HFFc6 (cell line): ENCODE measurements at regions not wholly inside any gene's neighbourhood (a gene's known extent, or its start where the extent isn't known, plus 50 kb on each side); places are given as distances from the start of the nearest gene placed in this dataset.
"Not testable (repeated sequence)": the region's sequence is repeated elsewhere in the genome, so short reads cannot be mapped to it uniquely, and the experiment has no call there.

Experiments used
- DNase-seq: peaks from one replicate; pipeline ENCODE4 v3.0.0-alpha.2; 2018
- H3K27ac Mint-ChIP-seq: 2 replicates; pipeline ENCODE4 v1.8.0; 2020; ENCODE audit warnings: mild to moderate bottlenecking, mixed read lengths
- H3K27me3 Mint-ChIP-seq: 2 replicates; pipeline ENCODE4 v1.8.0; 2021; ENCODE audit warnings: mild to moderate bottlenecking, moderate library complexity, mixed read lengths; ENCODE audit not compliant: insufficient read depth
- H3K36me3 Mint-ChIP-seq: 2 replicates; pipeline ENCODE4 v1.8.0; 2021; ENCODE audit warnings: low read depth, mixed read lengths
- H3K4me1 Mint-ChIP-seq: 2 replicates; pipeline ENCODE4 v1.8.0; 2020; ENCODE audit warnings: low read depth, mixed read lengths
- H3K4me3 Mint-ChIP-seq: 2 replicates; pipeline ENCODE4 v1.8.0; 2020; ENCODE audit warnings: mild to moderate bottlenecking, moderate library complexity, mixed read lengths
- H3K9me3 Mint-ChIP-seq: 2 replicates; pipeline ENCODE4 v1.8.0; 2020; ENCODE audit warnings: mild to moderate bottlenecking, mixed read lengths
- TF ChIP-seq, protein P1 (sequence below): fragments of 200-600 bp; sonication (generic); IDR thresholded peaks from 2 replicates; pipeline ENCODE4 v1.5.0; 2021; ENCODE audit warnings: antibody characterized with exemption, mild to moderate bottlenecking

DNA sequence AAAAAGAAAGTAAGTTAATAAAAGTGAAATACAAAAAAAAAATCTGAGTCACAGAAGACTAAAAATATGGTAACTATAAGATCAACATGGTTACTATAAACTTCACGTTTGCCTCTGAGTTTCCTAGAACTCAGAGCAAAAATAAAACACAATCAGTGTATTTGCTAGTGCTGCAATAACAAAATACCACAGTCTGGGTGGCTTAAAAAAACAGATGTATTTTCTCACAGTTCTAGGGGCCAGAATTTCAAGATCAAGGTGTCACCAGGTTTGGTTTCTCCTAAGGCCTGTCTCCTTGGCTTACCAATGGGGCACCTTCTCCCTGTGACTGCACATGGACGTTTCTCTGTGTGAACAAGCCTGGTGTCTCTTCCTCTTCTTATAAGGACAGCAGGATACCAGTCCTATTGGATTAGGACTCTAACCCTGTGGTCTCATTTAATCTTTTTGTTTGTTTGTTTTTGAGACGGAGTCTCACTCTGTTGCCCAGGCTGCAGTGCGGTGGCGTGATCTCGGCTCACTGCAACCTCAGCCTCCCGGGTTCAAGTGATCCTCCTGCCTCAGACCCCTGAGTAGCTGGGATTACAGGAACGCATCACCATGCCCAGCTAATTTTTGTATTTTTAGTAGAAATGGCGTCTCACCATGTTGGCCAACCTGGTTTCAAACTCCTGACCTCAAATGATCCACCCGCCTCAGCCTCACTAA is 104.9 kb upstream of the LOC128125822 start:
- H3K27me3 Mint-ChIP-seq: peaks cover 1% of the 10 kb centered on the region; the same call in 1 of the 2 replicates

DNA sequence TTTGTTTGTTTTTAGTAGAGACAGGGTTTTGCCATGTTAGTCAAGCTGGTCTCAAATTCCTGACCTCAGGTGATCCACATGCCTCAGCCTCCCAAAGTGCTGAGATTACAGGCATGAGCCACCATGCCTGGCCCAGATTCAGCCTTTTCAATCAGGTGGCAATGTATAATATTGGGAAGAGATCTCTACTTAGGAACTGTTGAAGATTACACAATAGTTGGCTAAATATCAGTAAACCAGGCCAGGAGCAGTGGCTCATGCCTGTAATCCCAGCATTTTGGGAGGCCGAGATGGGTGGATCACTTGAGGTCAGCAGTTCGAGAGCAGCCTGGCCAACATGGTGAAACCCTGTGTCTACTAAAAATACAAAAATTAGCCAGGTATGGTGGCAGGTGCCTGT is 101.1 kb upstream of the LOC128125822 start:
- not testable (repeated sequence) for H3K4me1 Mint-ChIP-seq, H3K9me3 Mint-ChIP-seq, H3K4me3 Mint-ChIP-seq, DNase-seq, H3K36me3 Mint-ChIP-seq, H3K27ac Mint-ChIP-seq, H3K27me3 Mint-ChIP-seq

More for the DNA sequence above, 104.9 kb upstream of the LOC128125822 start:
- Mint-ChIP-seq H3K4me3 (no peak overlapping the region), H3K27ac (no peak overlapping the region), H3K36me3 (no peaks in the 10 kb centered on the region), H3K9me3 (no peaks in the 10 kb centered on the region), H3K4me1 (no peaks in the 10 kb centered on the region)
- no peak for DNase-seq
- TF ChIP-seq, protein P1, sequence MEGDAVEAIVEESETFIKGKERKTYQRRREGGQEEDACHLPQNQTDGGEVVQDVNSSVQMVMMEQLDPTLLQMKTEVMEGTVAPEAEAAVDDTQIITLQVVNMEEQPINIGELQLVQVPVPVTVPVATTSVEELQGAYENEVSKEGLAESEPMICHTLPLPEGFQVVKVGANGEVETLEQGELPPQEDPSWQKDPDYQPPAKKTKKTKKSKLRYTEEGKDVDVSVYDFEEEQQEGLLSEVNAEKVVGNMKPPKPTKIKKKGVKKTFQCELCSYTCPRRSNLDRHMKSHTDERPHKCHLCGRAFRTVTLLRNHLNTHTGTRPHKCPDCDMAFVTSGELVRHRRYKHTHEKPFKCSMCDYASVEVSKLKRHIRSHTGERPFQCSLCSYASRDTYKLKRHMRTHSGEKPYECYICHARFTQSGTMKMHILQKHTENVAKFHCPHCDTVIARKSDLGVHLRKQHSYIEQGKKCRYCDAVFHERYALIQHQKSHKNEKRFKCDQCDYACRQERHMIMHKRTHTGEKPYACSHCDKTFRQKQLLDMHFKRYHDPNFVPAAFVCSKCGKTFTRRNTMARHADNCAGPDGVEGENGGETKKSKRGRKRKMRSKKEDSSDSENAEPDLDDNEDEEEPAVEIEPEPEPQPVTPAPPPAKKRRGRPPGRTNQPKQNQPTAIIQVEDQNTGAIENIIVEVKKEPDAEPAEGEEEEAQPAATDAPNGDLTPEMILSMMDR: no peak

DNA sequence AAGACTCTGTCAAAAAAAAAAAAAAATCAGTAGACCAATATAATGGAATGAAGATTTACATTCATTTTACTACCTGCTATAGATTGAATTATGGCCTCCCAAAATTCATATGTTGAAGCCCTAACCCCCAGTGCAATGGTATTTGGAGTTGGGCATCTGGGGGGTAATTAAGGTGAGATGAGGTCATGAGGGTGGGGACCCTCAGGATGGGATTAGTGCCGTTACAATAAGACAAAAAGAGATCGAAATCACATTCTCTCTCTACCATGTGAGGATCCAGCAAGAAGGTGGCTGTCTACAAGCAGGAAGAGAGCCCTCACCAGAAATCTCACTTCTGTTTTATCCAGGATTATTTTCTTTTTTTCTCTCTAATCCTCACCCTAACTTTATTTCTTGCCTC is 100.6 kb upstream of the LOC128125822 start:
- Mint-ChIP-seq H3K9me3 (no peaks in the 10 kb centered on the region), H3K27ac (no peak overlapping the region), H3K36me3 (no peaks in the 10 kb centered on the region)

DNA sequence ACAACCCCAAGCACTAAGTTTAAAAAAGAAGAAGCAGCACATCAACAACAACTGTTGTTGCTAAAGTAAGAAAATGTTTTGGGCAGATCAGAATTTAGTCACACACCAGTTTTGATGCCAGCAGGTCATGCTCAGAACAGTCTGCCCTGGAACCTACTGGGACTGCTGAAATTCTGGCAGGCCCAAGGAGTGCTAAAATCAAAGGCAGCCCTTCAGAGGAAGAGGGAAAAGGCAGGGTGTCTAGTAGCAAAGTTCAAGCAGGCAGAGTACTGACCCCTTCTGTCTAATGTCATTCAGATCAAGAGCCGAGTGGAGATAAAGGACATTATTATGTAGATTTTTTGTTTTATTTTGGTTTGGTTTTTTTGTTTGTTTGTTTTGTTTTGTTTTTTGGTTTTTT is 96.6 kb upstream of the LOC128125822 start:
- TF ChIP-seq, protein P1: no peak
- Mint-ChIP-seq H3K4me1 (no peaks in the 10 kb centered on the region), H3K36me3 (no peaks in the 10 kb centered on the region), H3K9me3 (no peaks in the 10 kb centered on the region), H3K27ac (no peak overlapping the region), H3K4me3 (no peak overlapping the region), H3K27me3 (peaks cover 9% of the 10 kb centered on the region)
- DNase-seq: no peak

More for the DNA sequence above, 100.6 kb upstream of the LOC128125822 start:
- DNase-seq: no peak
- Mint-ChIP-seq H3K4me1 (no peaks in the 10 kb centered on the region), H3K4me3 (no peak overlapping the region), H3K27me3 (peaks cover 6% of the 10 kb centered on the region)
- TF ChIP-seq, protein P1: no peak

DNA sequence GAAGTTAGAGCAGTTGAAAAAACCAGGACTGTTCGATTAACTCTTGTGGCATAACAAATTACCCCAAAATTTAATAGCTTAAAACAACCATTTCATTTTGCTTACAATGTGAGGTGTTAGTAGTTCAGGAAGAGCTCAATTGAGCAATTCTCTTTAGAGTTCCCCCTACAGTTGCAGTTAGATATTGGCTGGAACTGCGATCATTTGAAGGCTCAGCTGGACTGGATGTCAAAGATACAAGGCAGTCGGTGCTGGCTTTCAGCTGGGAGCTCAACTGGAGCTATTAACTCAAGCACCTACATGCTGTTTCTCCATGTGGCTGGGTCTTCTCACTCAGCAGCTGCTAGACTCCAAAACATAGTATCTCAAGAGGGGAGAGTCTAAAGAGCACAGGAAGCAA is 96.0 kb upstream of the LOC128125822 start:
- TF ChIP-seq, protein P1: no peak
- peaks cover 9% of the 10 kb centered on the region for H3K27me3 Mint-ChIP-seq
- no peak overlapping the region for H3K4me3 Mint-ChIP-seq
- DNase-seq: no peak
- no peaks in the 10 kb centered on the region for H3K9me3 Mint-ChIP-seq
- no peaks in the 10 kb centered on the region for H3K36me3 Mint-ChIP-seq
- no peak overlapping the region for H3K27ac Mint-ChIP-seq
- no peaks in the 10 kb centered on the region for H3K4me1 Mint-ChIP-seq

DNA sequence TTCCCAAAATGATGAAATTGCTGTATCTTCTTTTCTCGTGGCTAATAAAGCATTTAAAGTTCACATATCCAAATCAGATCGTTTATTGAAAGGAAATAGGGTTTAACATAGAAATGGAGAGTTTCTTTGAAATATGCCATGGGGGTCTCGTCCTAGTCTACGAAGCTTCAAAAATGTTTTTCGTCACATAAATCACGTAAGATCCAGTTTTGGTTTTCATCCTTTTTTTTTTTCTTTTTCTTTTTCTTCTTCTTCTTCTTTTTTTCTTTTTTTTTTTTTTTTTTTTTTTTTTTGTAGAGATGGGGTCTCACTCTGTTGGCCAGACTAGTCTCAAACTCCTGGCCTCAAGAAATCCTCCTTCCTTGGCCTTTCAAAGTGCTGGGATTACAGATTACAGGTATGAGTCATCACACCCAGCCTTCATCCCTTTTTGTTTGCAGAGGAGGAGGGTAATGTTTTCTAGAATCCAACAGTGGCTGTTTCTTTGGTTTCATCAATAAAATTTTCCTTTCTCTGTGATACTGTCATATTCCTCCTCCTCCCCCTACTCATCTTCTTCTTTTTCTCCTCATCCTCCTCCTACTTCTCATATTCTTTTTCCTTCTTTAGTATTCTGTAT is 94.7 kb upstream of the LOC128125822 start:
- H3K27ac Mint-ChIP-seq: no peak overlapping the region
- no peaks in the 10 kb centered on the region for H3K4me1 Mint-ChIP-seq
- TF ChIP-seq, protein P1: no peak
- H3K27me3 Mint-ChIP-seq: peaks cover 8% of the 10 kb centered on the region; the same call in 1 of the 2 replicates
- H3K36me3 Mint-ChIP-seq: no peaks in the 10 kb centered on the region
- no peak for DNase-seq
- no peaks in the 10 kb centered on the region for H3K9me3 Mint-ChIP-seq
- no peak overlapping the region for H3K4me3 Mint-ChIP-seq
